WTC11 (cell line): ENCODE measurements at regions not wholly inside any gene's neighbourhood (a gene's known extent, or its start where the extent isn't known, plus 50 kb on each side); places are given as distances from the start of the nearest gene placed in this dataset.
"Not testable (repeated sequence)": the region's sequence is repeated elsewhere in the genome, so short reads cannot be mapped to it uniquely, and the experiment has no call there.

ENCODE experiments used
- ATAC-seq: fragments of 200-7000 bp; cut with Tn5 transposase; 2 replicates; pipeline ENCODE4 v1.10.0; 2021; ENCODE audit warnings: mild to moderate bottlenecking, moderate library complexity
- CTCF ChIA-PET: fragments of 300-600 bp; sonication (Branson Sonifier 250); formaldehyde crosslinking; loops from one replicate; lab custom pipeline; 2021; ENCODE audit warnings: antibody characterized with exemption; lab: Charles Lee
- POLR2A ChIA-PET: fragments of 350-600 bp; sonication (Branson Sonifier 250); formaldehyde crosslinking; loops from one replicate; lab custom pipeline; 2021; ENCODE audit warnings: antibody characterized with exemption; lab: Charles Lee
- DNase-seq: peaks from one replicate; pipeline ENCODE4 v3.0.0; 2021; ENCODE audit warnings: low spot score
- H3K27ac Mint-ChIP-seq: 2 replicates; pipeline ENCODE4 v1.8.0; 2021; ENCODE audit warnings: mixed read lengths
- H3K27me3 Mint-ChIP-seq: 2 replicates; pipeline ENCODE4 v1.8.0; 2021; ENCODE audit warnings: low read depth, mild to moderate bottlenecking, moderate library complexity, mixed read lengths
- H3K36me3 Mint-ChIP-seq: 2 replicates; pipeline ENCODE4 v1.8.0; 2021; ENCODE audit warnings: mixed read lengths
- H3K4me1 Mint-ChIP-seq: 2 replicates; pipeline ENCODE4 v1.8.0; 2022; ENCODE audit warnings: mixed read lengths
- H3K4me3 Mint-ChIP-seq: 2 replicates; pipeline ENCODE4 v1.8.0; 2021; ENCODE audit warnings: mild to moderate bottlenecking, moderate library complexity, mixed read lengths
- H3K9me3 Mint-ChIP-seq: 2 replicates; pipeline ENCODE4 v1.8.0; 2021; ENCODE audit warnings: mixed read lengths
- ATF1 ChIP-seq: sonication (generic); formaldehyde crosslinking; IDR thresholded peaks from 2 replicates; pipeline ENCODE4 v1.8.1; 2023; ENCODE audit warnings: mild to moderate bottlenecking, moderate library complexity, missing genetic modification reagents
- CBFB ChIP-seq: sonication (generic); formaldehyde crosslinking; IDR thresholded peaks from 2 replicates; pipeline ENCODE4 v1.8.1; 2022; ENCODE audit warnings: mild to moderate bottlenecking, low read depth, missing genetic modification reagents
- CREM ChIP-seq: sonication (generic); formaldehyde crosslinking; IDR thresholded peaks from 2 replicates; pipeline ENCODE4 v1.8.1; 2022; ENCODE audit warnings: mild to moderate bottlenecking, missing genetic modification reagents, moderate library complexity
- ESRRA ChIP-seq: sonication (generic); formaldehyde crosslinking; IDR thresholded peaks from 2 replicates; pipeline ENCODE4 v1.8.1; 2022; ENCODE audit warnings: mild to moderate bottlenecking, missing genetic modification reagents, borderline replicate concordance
- FOXP1 ChIP-seq: sonication (generic); formaldehyde crosslinking; IDR thresholded peaks from 2 replicates; pipeline ENCODE4 v1.8.0; 2022; ENCODE audit warnings: missing genetic modification reagents, mild to moderate bottlenecking, moderate library complexity, borderline replicate concordance
- HMGA2 ChIP-seq: fragments of 250-450 bp; sonication (Bioruptor Pico); IDR thresholded peaks from 2 replicates; pipeline ENCODE4 v1.4.0; 2021; ENCODE audit warnings: mild to moderate bottlenecking, moderate library complexity
- NFYB ChIP-seq: sonication (generic); formaldehyde crosslinking; conservative IDR thresholded peaks from 2 replicates; pipeline ENCODE4 v1.8.0; 2022; ENCODE audit warnings: low read depth, missing genetic modification reagents
- RELA ChIP-seq: sonication (generic); formaldehyde crosslinking; IDR thresholded peaks from 2 replicates; pipeline ENCODE4 v1.8.1; 2022; ENCODE audit warnings: missing genetic modification reagents, mild to moderate bottlenecking, borderline replicate concordance
- TCF7 ChIP-seq: sonication (generic); formaldehyde crosslinking; IDR thresholded peaks from 2 replicates; pipeline ENCODE4 v1.8.0; 2022; ENCODE audit warnings: mild to moderate bottlenecking, low read depth, missing genetic modification reagents, moderate library complexity
- TEAD1 ChIP-seq: sonication (generic); formaldehyde crosslinking; IDR thresholded peaks from 2 replicates; pipeline ENCODE4 v1.8.0; 2022; ENCODE audit warnings: mild to moderate bottlenecking, missing genetic modification reagents
- ZBTB21 ChIP-seq: sonication (generic); formaldehyde crosslinking; IDR thresholded peaks from 2 replicates; pipeline ENCODE4 v1.8.1; 2023; ENCODE audit warnings: mild to moderate bottlenecking, missing genetic modification reagents, borderline replicate concordance
- TF ChIP-seq, protein P1 (sequence below): sonication (generic); formaldehyde crosslinking; IDR thresholded peaks from 2 replicates; pipeline ENCODE4 v1.8.1; 2023; ENCODE audit warnings: mild to moderate bottlenecking, missing genetic modification reagents
- TF ChIP-seq, protein P2 (sequence below): sonication (generic); formaldehyde crosslinking; IDR thresholded peaks from 2 replicates; pipeline ENCODE4 v1.8.1; 2023; ENCODE audit warnings: mild to moderate bottlenecking, missing genetic modification reagents, moderate library complexity
- TF ChIP-seq, protein P3 (sequence below): sonication (generic); formaldehyde crosslinking; IDR thresholded peaks from 2 replicates; pipeline ENCODE4 v1.8.0; 2023; ENCODE audit warnings: mild to moderate bottlenecking, missing genetic modification reagents
- TF ChIP-seq, protein P4 (sequence below): sonication (generic); formaldehyde crosslinking; IDR thresholded peaks from 2 replicates; pipeline ENCODE4 v1.8.0; 2022; ENCODE audit warnings: mild to moderate bottlenecking, missing genetic modification reagents
- TF ChIP-seq, protein P5 (sequence below): fragments of 250-450 bp; sonication (Bioruptor Pico); IDR thresholded peaks from 2 replicates; pipeline ENCODE4 v1.8.0; 2021; ENCODE audit warnings: mild to moderate bottlenecking
- TF ChIP-seq, protein P6 (sequence below): sonication (generic); formaldehyde crosslinking; IDR thresholded peaks from 2 replicates; pipeline ENCODE4 v1.8.1; 2022; ENCODE audit warnings: mild to moderate bottlenecking, missing genetic modification reagents, moderate library complexity, borderline replicate concordance
- TF ChIP-seq, protein P7 (sequence below): fragments of 250-450 bp; sonication (Bioruptor Pico); IDR thresholded peaks from 2 replicates; pipeline ENCODE4 v1.9.0; 2021; ENCODE audit warnings: mild to moderate bottlenecking
- TF ChIP-seq, protein P8 (sequence below): sonication (generic); formaldehyde crosslinking; IDR thresholded peaks from 2 replicates; pipeline ENCODE4 v1.8.1; 2023; ENCODE audit warnings: mild to moderate bottlenecking, missing genetic modification reagents, borderline replicate concordance

DNA sequence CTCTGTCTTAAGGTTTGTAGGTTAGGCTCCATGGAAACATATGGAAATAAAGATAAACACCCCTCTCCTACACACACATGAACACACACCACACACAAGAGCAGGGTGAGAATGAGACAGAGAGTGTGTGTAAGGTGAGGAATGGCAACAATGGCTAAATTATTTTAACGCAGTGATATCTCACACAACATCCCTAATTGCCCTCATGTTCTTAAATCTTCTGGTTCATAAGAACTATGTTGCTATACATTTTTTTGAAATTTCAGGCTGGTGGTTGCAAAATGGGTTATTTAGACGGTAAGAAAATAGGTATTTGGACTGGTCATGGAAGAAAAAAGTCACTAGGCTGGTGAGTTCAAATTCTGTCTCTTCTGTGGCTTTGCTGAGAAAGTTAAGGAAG lies 316.7 kb upstream of the ESRRG start:
- H3K27ac Mint-ChIP-seq = no peak overlapping the region
- POLR2A ChIA-PET = no interaction called here
- no peak for DNase-seq
- ATAC-seq = no peak
- peaks cover 50% of the 10 kb centered on the region for H3K9me3 Mint-ChIP-seq
- peaks cover 5% of the 10 kb centered on the region for H3K4me1 Mint-ChIP-seq
- no peaks in the 10 kb centered on the region for H3K27me3 Mint-ChIP-seq
- TF ChIP-seq NFYB (CRISPR knock-in tag) (no peak), TEAD1 (CRISPR knock-in tag) (no peak), FOXP1 (CRISPR knock-in tag) (no peak), ESRRA (CRISPR knock-in tag) (no peak), CBFB (CRISPR knock-in tag) (no peak), ZBTB21 (CRISPR knock-in tag) (no peak), TCF7 (no peak), ATF1 (CRISPR knock-in tag) (no peak), HMGA2 (CRISPR knock-in tag) (no peak), CREM (CRISPR knock-in tag) (no peak), RELA (CRISPR knock-in tag) (no peak)
- TF ChIP-seq, protein P1, sequence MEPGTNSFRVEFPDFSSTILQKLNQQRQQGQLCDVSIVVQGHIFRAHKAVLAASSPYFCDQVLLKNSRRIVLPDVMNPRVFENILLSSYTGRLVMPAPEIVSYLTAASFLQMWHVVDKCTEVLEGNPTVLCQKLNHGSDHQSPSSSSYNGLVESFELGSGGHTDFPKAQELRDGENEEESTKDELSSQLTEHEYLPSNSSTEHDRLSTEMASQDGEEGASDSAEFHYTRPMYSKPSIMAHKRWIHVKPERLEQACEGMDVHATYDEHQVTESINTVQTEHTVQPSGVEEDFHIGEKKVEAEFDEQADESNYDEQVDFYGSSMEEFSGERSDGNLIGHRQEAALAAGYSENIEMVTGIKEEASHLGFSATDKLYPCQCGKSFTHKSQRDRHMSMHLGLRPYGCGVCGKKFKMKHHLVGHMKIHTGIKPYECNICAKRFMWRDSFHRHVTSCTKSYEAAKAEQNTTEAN (CRISPR knock-in tag) = no peak
- TF ChIP-seq, protein P2, sequence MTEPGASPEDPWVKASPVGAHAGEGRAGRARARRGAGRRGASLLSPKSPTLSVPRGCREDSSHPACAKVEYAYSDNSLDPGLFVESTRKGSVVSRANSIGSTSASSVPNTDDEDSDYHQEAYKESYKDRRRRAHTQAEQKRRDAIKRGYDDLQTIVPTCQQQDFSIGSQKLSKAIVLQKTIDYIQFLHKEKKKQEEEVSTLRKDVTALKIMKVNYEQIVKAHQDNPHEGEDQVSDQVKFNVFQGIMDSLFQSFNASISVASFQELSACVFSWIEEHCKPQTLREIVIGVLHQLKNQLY (CRISPR knock-in tag) = no peak
- TF ChIP-seq, protein P3, sequence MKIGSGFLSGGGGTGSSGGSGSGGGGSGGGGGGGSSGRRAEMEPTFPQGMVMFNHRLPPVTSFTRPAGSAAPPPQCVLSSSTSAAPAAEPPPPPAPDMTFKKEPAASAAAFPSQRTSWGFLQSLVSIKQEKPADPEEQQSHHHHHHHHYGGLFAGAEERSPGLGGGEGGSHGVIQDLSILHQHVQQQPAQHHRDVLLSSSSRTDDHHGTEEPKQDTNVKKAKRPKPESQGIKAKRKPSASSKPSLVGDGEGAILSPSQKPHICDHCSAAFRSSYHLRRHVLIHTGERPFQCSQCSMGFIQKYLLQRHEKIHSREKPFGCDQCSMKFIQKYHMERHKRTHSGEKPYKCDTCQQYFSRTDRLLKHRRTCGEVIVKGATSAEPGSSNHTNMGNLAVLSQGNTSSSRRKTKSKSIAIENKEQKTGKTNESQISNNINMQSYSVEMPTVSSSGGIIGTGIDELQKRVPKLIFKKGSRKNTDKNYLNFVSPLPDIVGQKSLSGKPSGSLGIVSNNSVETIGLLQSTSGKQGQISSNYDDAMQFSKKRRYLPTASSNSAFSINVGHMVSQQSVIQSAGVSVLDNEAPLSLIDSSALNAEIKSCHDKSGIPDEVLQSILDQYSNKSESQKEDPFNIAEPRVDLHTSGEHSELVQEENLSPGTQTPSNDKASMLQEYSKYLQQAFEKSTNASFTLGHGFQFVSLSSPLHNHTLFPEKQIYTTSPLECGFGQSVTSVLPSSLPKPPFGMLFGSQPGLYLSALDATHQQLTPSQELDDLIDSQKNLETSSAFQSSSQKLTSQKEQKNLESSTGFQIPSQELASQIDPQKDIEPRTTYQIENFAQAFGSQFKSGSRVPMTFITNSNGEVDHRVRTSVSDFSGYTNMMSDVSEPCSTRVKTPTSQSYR (CRISPR knock-in tag) = no peak
- TF ChIP-seq, protein P4, sequence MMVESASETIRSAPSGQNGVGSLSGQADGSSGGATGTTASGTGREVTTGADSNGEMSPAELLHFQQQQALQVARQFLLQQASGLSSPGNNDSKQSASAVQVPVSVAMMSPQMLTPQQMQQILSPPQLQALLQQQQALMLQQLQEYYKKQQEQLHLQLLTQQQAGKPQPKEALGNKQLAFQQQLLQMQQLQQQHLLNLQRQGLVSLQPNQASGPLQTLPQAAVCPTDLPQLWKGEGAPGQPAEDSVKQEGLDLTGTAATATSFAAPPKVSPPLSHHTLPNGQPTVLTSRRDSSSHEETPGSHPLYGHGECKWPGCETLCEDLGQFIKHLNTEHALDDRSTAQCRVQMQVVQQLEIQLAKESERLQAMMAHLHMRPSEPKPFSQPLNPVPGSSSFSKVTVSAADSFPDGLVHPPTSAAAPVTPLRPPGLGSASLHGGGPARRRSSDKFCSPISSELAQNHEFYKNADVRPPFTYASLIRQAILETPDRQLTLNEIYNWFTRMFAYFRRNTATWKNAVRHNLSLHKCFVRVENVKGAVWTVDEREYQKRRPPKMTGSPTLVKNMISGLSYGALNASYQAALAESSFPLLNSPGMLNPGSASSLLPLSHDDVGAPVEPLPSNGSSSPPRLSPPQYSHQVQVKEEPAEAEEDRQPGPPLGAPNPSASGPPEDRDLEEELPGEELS = no peak
- TF ChIP-seq, protein P5, sequence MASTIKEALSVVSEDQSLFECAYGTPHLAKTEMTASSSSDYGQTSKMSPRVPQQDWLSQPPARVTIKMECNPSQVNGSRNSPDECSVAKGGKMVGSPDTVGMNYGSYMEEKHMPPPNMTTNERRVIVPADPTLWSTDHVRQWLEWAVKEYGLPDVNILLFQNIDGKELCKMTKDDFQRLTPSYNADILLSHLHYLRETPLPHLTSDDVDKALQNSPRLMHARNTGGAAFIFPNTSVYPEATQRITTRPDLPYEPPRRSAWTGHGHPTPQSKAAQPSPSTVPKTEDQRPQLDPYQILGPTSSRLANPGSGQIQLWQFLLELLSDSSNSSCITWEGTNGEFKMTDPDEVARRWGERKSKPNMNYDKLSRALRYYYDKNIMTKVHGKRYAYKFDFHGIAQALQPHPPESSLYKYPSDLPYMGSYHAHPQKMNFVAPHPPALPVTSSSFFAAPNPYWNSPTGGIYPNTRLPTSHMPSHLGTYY (CRISPR knock-in tag) = no peak
- TF ChIP-seq, protein P6, sequence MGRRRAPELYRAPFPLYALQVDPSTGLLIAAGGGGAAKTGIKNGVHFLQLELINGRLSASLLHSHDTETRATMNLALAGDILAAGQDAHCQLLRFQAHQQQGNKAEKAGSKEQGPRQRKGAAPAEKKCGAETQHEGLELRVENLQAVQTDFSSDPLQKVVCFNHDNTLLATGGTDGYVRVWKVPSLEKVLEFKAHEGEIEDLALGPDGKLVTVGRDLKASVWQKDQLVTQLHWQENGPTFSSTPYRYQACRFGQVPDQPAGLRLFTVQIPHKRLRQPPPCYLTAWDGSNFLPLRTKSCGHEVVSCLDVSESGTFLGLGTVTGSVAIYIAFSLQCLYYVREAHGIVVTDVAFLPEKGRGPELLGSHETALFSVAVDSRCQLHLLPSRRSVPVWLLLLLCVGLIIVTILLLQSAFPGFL (CRISPR knock-in tag) = no peak
- TF ChIP-seq, protein P7, sequence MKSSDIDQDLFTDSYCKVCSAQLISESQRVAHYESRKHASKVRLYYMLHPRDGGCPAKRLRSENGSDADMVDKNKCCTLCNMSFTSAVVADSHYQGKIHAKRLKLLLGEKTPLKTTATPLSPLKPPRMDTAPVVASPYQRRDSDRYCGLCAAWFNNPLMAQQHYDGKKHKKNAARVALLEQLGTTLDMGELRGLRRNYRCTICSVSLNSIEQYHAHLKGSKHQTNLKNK (CRISPR knock-in tag) = no peak
- TF ChIP-seq, protein P8, sequence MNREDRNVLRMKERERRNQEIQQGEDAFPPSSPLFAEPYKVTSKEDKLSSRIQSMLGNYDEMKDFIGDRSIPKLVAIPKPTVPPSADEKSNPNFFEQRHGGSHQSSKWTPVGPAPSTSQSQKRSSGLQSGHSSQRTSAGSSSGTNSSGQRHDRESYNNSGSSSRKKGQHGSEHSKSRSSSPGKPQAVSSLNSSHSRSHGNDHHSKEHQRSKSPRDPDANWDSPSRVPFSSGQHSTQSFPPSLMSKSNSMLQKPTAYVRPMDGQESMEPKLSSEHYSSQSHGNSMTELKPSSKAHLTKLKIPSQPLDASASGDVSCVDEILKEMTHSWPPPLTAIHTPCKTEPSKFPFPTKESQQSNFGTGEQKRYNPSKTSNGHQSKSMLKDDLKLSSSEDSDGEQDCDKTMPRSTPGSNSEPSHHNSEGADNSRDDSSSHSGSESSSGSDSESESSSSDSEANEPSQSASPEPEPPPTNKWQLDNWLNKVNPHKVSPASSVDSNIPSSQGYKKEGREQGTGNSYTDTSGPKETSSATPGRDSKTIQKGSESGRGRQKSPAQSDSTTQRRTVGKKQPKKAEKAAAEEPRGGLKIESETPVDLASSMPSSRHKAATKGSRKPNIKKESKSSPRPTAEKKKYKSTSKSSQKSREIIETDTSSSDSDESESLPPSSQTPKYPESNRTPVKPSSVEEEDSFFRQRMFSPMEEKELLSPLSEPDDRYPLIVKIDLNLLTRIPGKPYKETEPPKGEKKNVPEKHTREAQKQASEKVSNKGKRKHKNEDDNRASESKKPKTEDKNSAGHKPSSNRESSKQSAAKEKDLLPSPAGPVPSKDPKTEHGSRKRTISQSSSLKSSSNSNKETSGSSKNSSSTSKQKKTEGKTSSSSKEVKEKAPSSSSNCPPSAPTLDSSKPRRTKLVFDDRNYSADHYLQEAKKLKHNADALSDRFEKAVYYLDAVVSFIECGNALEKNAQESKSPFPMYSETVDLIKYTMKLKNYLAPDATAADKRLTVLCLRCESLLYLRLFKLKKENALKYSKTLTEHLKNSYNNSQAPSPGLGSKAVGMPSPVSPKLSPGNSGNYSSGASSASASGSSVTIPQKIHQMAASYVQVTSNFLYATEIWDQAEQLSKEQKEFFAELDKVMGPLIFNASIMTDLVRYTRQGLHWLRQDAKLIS (CRISPR knock-in tag) = no peak
- TF ChIP-seq, all 79 proteins: peak for 0
- Mint-ChIP-seq H3K4me3 (no peak overlapping the region), H3K36me3 (peaks cover 36% of the 10 kb centered on the region)
- CTCF ChIA-PET = no interaction called here

DNA sequence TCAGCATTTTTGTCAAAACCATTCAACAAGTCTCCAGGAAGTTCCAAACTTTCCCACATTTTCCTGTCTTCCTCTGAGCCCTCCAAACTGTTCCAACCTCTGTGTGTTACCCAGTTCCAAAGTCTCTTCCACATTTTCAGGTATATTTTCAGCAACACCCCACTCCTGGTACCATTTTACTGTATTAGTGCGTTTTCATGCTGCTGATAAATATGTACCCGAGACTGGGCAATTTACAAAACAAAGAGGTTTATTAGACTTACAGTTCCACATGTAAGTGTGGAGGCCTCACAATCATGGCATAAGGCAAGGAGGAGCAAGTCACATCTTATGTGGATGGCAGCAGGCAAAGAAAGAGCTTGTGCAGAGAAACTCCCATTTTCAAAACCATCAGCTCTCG lies 315.9 kb upstream of the ESRRG start:
- H3K27me3 Mint-ChIP-seq, H3K4me1 Mint-ChIP-seq, DNase-seq, H3K4me3 Mint-ChIP-seq, H3K27ac Mint-ChIP-seq, POLR2A ChIA-PET, ATAC-seq, CTCF ChIA-PET: not testable (repeated sequence)
- peaks cover 50% of the 10 kb centered on the region for H3K9me3 Mint-ChIP-seq
- peaks cover 36% of the 10 kb centered on the region for H3K36me3 Mint-ChIP-seq
